Stimulated activated CD8-positive, alpha-beta memory T cell treated with anti-CD3 and anti-CD28 coated beads, Interleukin-4, amount 100 ng/mL, for 48 hours (primary cell): ENCODE measurements at regions not wholly inside any gene's neighbourhood (a gene's known extent, or its start where the extent isn't known, plus 50 kb on each side); places are given as distances from the start of the nearest gene placed in this dataset.

Source experiments
- DNase-seq: peaks from one replicate; pipeline ENCODE4 v3.0.0-alpha.2; 2020

DNA sequence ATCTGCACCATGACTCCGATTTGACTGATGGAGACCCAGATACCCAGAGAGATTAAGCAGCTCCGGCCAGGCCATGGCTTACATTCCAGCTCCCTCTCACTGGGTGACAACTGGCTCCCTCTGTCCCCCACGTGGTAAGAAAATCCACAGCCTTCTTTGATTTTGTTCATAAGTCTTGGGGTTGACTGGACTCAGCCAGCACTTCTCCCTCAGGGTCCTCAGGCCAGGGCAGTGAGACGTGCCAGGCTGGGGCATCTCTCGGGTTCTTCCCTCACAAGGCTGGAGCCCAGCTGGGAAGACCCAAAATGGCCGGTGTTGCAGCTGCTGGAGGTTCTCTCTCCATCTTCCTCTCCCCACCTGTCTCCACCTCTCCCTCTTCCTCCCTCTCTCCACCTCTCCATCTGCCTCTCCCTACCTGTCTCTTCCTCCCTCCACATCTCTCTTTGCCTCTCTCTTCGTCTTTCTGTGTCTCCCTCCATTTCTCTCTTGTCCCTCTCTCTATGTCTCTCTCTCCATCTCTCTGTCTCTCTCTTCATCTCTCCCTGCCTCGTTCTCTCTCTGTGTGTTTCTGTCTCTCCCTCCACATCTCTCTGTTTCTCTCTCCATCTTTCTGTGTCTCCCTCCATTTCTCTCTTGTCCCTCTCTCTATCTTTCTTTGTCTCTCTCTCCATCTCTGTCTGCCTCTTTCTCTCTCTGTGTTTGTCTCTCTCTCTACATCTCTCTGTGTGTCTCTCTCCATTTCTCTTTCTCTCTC is 105.3 kb downstream of the FOXL1 start:
- DNase-seq, result no peak

DNA sequence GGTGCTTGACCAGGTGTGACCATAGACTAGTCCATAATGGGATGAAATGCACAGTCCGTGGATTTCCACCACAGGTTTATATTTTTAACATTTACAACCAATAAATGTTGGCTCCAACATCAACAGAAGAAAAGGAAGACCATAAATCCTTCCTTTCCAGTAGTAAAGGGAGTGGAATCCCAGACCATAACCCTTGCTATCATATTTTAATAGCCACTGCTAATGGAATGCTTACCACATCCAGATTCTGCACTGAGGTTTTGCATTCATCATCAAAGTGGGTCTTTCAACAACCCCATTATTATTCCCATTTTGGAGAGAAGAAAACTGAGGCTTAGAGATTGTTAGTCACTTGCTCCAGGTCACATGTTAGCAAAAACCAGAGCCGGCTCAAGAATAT is 106.7 kb downstream of the FOXL1 start:
- no peak for DNase-seq

DNA sequence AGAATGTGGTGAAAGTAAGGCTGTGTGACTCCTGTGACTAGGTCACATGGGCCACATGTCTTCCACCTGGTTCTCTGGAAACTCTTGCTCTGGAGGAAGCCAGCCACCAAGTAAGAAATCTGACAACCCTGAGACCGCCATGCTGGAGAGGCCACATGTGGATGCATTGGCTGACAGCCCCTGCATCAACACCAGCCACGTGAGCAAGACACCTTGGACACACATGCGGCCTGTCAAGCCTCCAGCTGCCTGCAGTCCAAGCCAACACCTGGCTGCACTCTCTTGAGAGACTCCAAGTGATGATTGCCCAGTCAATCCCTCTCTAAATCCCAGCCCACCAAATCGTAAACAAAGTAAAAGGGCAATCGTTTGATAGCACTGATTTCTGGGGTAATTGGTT is 112.6 kb downstream of the FOXL1 start:
- DNase-seq, result no peak

DNA sequence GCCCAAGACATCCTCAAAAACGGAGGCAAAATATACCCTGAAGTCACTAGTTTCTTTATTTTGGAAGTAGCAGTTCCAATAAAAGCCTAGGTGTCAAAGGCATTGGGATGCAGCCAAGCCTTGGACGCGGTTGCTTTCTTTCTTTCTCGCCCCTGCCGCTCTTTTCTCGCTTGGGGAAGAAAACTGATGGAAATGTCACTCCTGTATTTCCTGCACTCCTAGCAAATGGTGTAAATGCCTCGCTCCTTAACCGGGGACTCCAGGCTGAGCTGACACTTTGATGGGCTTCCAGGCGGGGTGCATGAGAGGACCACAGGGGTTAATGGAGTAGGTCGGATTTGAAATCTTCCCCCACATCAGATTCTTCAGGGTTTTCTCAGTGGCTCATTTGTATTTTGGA is 114.1 kb downstream of the FOXL1 start:
- no peak for DNase-seq

DNA sequence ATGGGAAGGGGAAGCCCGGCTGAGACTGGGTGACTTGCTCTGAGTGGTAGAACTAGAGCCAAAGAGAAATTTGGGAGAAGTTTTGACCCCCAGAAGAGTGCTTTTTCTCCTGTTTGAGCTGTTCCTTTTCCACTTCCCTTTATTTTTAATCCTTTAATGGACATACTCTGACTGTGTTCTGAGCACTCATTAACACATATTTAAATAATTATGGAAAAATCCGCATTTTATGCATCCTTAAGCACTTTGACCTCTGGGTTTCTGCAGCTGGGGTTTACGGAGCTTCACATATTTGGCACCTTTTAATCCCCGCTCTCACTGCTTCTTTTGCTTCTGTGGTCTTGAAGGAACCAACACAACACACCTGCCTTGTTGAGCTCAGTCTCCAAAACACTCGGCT is 114.7 kb downstream of the FOXL1 start:
- DNase-seq, result no peak

DNA sequence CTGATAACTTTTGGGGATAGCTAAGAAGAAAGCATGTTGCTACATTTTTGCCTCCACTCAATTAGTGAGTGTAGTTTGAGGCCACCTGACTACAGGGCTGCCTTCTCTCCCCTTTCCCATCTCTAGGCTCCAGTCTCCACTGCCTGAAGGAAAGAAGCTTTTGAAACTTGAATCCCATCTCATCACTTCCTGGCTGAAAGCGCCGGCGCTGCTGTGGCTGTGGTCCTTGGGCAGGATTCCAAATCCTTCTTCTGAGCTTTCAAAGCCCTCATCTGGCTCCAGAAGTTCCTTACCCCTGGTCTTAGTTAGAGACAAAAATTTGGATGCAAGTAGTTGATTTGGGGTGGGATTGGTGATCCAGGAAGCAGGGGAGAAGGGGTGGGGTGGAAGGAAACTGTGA is 119.4 kb downstream of the FOXL1 start:
- no peak for DNase-seq

DNA sequence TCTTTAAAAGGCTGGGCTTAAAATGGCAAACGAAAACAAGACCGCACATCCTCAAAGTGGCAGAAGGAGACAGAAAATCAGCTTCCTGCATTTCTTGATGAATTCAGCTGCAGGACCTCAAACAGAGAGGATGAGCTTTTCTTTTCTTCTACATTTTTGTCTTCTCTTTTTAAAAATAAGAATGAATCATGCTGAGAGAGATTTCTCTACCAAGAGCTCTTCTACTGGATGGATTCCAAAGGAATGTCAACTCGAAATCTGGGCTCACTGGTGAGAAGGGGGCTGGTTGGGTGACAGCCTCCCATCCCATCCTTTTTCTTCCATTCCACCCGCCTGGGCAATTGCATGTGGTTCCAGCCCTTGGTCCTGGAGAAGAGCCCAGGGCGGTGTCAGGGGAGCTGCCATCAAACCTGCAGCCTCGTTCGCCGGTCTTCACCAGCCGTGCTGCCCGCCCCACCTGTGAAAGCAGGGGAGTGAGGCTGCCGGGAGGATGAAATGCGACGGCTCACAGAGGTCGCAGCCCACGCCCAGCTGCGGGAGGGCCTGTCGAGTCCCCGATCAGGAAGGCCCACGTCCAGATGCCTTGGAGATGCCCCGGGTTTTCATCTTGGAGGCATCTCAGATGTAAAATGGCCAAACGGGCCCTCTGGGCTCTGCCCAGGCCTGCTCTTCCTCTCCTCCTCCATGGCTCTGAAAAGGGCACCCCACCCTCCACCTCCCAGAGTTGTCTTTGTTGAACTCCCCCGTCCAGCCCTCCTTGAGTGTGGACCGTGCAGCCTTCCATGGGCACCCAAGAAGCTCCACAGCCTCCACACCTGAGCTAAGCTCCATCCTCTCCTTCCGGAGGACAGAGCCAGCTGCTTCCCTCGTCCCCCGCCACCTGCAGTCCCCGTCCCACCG is 121.9 kb downstream of the FOXL1 start:
- no peak for DNase-seq

DNA sequence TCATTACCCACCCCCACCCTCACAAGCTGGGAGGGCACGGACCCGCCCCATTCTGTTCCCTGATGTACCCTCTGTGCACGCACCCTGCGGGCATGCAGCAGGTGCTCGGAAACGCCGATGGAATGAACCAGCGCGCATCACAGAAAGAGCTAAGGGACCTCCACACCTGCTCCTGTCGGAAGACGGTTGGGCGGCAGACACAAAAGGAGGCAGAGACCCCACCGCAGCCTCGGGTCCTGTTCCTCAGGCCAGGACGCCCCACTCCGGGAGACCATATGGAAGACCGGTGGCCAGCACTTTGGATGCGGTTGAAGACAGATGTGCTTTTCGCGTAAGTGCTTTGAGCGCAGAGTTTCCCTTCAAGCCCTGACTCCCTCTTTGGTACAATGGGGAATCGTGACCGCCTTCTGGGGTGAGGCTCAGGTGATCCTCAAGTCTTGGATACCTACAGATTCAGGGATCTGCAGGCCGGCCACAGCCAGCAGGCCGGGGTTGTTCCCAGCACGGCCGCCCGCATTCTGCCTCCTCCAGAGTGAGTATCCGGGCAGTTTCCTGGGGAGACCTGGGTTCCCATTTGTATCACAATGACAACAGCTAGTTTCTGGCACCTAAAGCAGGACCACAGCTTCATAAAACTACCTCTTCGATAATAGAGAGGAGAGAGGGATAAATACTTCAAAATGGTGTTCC is 123.1 kb downstream of the FOXL1 start:
- no peak for DNase-seq

DNA sequence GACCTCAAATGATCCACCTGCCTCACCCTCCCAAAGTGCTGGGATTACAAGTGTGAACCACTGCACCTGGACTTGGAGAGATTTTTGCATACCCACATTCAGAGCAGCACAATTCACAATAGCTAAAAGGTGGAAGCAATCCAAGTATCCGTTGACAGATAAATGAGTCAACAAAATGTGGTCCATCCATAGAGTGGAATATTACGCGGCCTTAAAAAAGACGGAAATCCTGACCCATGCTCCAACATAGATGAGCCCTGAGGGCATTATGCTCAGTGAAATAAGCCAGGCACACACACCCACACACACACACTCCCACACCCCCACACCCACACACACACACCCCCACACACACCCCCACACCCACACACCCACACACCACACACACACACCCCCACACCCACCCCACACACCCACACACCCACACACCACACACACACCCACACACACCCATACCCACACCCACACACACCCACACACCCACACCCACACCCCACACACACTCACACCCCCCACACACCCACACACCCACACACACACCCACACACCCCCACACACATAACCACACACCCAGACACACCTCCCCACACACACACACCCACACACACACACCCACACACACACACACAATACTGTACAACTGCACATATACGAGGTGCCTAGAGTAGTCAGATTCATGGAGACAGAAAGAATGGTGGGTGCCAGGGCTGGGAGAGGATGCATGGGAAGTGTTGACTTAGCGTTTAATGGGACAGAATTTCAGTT is 124.7 kb downstream of the FOXL1 start:
- DNase-seq, result no peak

DNA sequence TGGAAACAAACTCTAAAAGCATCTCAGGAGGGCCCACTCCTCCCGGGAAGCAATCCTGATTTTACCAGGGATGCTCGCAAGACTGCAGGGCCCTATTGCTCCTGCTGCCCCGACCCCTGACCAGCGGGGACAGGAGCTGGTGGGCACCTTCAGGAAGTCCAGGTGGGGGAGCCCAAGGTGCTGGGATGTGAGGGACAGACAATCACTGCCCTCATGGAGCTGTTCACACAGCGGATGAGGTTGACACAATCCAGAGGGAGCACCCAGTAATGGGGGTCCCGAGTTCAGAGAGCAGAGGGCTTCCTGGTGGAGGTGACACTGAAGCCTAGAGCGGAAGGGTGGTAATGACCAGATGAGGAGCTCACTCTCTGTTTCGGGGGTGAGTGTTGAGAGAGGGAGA is 126.2 kb downstream of the FOXL1 start:
- DNase-seq, result no peak

DNA sequence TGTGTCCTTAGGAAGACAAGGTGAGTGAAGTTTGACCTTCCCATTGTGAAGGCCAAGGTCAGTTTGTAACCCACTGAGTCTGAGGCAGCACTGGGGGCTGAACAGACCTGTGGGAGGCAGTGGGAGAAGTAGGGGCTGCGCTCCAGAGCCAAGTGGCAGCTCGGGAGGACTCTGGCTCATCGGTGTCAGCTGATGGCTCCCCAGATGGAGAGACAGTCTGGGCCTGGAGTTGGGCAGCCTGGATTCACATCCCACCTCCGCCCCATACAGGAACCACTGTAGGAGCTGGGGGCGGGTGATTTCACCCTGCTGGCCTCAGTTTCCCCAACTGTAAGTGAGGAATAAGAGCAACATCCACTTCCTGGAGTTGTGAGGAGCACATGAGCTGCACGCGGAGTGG is 128.4 kb downstream of the FOXL1 start:
- no peak for DNase-seq

DNA sequence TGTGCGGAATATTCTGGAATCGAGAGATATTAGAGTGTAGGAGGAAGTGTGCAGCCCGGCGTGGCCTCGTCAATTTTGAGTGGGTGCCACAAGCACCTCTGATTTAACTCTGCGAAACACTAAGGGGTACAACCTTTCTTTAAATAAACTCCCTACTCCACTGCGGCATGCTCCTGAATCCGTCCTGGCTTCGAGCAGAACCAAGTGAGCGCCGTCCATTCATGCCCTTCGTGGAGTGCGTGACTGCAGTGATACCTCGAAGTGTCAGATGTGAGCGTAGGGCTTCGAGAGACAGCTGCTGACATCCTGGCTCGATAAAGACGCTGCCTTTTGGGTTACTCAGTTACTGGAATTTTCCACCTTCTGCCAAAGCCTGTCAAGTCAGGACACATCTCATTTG is 128.8 kb downstream of the FOXL1 start:
- no peak for DNase-seq

DNA sequence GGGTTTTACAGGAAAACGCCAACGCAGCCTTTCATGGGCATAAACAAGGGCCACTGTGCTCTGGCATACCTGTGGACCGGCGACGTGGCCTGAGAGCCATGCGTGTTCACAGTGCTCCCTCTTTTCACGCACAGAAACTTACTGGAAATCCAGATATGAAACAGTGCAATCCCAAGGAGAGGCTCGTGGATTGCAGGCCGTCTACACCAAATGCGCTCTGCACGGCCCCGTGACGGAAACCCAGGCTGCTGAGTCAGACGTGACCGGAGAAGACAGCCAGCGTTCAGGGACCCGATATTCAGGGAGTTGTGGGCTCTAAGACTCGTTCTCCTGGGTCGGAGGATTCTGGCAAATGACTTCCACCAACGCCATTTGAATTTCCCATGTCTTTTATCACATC is 129.2 kb downstream of the FOXL1 start:
- DNase-seq, result no peak

DNA sequence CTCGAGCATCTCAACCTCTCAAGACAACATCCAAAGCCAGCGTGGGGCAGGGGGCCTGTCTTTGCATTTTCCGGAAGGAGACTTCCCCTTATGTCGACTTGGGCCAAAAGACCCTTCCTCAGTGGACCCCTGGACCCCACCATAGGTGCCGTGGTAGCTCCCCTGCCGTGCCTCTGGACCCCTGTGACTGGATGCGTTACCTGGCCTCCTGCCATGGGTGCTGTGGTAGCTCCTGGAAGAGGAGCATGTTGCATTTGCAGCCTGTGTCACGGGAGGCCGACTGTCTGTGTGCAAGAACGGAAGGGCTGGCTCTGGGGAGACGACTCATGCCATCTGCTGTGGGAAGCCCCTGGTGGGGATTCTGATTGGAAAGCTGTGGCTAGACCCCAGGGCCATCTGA is 130.1 kb downstream of the FOXL1 start:
- no peak for DNase-seq

DNA sequence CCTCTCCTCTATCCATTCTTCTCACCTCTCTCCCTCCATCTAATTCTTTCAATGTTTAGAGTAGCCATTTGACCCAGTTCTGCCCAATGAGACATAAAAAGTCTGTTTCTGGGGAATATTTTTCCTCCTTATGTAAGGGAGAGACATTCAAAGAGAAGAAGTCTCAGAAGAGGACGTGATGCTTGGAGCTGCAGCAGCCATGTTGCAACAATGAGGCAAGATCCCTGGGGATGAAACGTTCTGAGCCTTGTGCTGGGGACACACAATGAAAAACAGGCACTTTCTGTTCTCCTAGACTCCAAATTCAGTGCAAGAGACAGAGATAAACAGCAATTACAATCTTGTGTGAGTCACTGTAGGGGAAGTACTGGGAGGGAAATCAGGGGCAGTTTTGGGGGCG is 130.8 kb downstream of the FOXL1 start:
- no peak for DNase-seq

DNA sequence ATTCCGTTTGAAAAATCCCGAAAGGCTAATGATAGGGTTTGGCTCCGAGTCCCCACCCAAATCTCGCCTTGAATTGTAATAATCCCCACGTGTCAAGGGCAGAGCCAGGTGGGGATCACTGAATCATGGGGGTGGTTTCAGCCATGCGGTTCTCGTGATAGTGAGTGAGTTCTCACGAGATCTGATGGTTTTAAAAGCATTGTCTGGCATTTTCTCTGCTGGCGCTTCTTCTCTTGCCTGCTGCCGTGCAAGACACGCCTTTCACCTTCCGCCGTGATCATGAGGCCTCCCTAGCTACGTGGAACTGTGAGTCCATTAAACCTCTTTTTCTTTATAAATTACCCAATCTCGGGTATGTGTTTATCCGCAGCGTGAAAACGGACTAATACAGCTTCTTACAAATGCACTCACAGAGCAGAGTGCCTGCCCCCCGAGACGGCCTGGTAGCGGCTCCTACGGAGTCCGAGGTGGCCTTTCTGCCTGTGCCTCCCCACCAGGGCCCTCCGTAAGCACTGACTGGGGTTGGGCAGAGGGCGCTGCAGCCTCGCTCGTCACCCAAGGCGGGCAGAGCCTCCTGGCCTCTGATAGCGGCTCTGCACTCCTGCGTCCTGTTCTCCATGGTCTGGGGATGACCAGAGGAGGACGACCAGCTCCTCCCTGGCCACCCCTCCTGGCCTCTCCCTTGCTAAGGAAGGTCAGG is 131.7 kb downstream of the FOXL1 start:
- no peak for DNase-seq

DNA sequence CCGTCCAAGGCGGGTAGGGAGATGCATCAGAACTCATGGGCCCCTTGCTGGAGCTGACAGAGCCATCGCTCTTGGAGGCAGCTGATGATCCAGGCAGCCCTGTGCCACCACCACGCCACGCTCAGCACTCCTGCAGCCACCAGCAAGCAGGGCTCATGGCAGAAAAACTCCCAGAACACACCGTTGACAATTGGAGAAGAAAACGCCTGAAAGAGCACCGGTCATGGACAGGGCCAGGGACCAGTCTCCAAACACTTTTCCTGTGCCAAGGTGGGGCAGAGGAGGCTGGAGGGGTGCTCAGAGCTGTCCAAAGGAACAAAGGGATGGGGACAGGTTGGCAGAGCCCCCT is 132.2 kb downstream of the FOXL1 start:
- no peak for DNase-seq

DNA sequence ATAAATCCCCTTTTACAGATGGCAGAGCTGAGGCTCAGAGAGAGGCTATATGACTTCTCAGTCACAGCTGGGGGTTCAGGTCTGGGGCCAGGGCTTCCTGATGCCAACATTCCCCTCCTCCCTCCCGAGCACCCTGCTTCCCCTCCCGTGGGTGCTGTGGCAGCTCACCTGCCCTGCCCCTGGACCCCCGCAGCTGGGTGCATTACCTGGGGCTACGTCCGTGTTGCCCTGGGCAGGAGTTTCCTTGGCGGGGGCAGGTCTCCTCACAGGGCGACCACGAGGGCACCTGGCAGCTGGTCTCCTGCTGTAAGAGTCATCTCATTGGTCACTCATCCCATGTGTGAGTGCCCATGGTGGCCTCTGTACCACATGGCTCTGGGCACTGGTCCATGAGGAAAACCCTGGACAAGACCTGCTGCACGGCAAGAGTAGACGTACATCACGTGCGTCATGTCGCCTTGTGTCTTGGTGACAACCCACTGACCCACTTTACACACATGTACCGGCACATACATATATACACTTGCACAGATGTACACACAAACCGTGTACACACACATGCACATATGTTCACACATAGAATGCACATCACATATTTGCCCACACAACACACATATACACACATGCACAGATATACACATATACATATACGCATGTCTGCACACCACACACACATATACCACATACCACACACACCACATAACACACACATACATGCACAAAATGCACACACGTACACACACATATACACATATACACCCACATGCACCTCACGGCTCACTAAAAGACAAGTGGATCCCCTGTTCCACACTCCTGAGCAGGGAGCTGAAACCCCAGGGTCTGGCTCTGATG is 134.0 kb downstream of the FOXL1 start:
- no peak for DNase-seq

DNA sequence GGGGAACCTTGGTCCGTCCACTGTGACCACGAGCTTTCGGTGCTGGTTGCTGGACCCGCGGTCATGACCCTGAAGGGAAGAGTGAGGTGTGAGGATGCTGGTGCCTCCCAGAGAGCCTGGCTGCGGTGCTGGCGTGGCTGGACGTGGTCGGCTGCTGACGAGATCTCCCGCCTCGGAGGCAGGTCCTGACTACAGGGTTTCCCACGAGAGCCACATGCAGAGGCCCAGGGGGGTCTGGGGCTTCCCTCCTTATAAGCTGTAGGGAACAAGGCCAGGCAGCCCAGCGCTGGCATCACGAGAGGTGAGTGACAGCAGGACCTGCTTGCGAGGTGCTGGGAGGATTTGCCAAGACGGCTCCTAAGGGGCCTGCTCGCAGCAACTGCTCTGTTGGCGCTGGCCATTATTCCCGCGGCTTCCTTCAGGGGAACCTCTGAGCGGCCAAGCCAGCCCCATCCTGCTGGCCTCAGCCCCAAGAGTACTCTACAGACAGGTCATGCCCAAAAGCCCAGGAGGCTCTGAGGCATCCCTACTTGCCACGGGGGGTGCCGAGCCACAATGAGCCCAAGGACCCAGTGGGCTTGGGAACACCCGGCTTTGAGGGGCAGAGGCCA is 134.8 kb downstream of the FOXL1 start:
- no peak for DNase-seq

DNA sequence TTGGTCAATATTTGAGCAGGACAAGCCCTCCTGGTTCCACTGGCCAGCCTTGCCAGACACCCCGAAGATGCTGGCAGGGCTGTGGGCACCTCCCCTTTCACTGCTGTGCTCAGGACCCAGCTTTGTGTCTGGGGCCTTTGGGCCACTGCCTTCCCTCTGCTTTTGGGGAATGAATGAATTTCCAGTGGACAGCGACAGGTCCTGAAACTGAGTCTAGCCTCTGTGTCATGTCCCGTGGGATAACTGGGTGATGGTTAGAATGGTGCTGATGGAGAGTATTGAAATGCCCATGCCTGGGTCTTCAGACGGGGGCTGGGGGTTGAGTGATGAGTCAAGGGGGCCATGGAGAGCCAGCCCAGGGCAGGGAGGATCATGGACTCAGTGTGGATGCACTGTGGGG is 135.8 kb downstream of the FOXL1 start:
- no peak for DNase-seq

DNA sequence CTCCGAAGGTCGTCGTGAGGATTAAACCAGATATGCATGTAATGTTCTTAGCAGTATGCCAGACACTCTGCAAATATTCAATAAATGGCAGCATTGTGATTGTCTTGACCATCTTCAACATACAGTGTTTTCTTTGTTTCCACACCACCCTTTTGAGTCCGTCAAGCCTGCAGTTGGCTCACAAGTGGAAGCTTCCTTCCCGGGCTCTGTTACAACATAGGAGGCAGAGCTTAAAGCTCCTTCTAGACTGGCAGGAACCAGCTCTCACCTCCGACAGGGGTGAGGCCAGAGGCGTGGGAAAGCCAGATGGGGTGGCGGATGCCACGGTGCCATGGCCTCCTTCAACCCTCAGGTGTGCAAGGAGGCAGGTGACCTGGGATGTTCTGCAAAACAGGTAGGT is 138.3 kb downstream of the FOXL1 start:
- no peak for DNase-seq
